GM12878 (cell line): ENCODE measurements at regions not wholly inside any gene's neighbourhood (a gene's known extent, or its start where the extent isn't known, plus 50 kb on each side); places are given as distances from the start of the nearest gene placed in this dataset.

Source experiments
- ATAC-seq: fragments of 200-7000 bp; cut with Tn5 transposase; 3 replicates; pipeline ENCODE4 v1.9.1; 2020; ENCODE audit warnings: mild to moderate bottlenecking, moderate library complexity
- BruUV-seq: library from RNA; stranded (reverse); fragments of 400-500 nt; replicated peaks from 2 replicates; lab custom pipeline; 2021; lab: Mats Ljungman, UMichigan
- CTCF ChIA-PET: fragments of 300-600 bp; sonication (Branson Sonifier 250); formaldehyde crosslinking; extraction: SDS; loops from one replicate; lab custom pipeline; 2021; ENCODE audit warnings: inconsistent platforms; lab: Yijun Ruan, JAX
- POLR2A ChIA-PET: fragments of 350-600 bp; formaldehyde crosslinking; extraction: SDS; loops from one replicate; lab custom pipeline; 2021; ENCODE audit warnings: inconsistent platforms; lab: Charles Lee
- RAD21 ChIA-PET: fragments of 300-600 bp; sonication (Branson Sonifier 250); formaldehyde crosslinking; loops from one replicate; lab custom pipeline; 2023; ENCODE audit warnings: antibody characterized with exemption; ENCODE audit not compliant: unreplicated experiment; lab: Charles Lee
- SMC1A ChIA-PET: fragments of 300-600 bp; sonication (Branson Sonifier 250); formaldehyde crosslinking; loops from one replicate; lab custom pipeline; 2023; ENCODE audit not compliant: unreplicated experiment, uncharacterized antibody; lab: Charles Lee
- DNase-seq: peaks from one replicate; pipeline ENCODE4 v3.0.0-alpha.2; 2011; ENCODE audit warnings: low read depth, low spot score
- FAIRE-seq: peaks from 3 replicates; lab custom pipeline; 2011; peaks lifted over from hg19 to GRCh38; lab: Jason Lieb, UNC
- H2AFZ ChIP-seq: 2 replicates; pipeline ENCODE4 v1.6.0; 2011; ENCODE audit warnings: low read depth, low read length, control low read depth; ENCODE audit not compliant: control insufficient read depth
- H3K27ac ChIP-seq: 2 replicates; pipeline ENCODE4 v1.5.1; 2011; ENCODE audit warnings: control low read depth; ENCODE audit not compliant: control insufficient read depth, insufficient read depth
- H3K27me3 ChIP-seq, 2 experiments: replicated peaks in 1 of 2; 2 replicates each; pipeline versions ENCODE4 v1.6.0 to v1.6.1; 2011; ENCODE audit warnings: low read length in 1 of 2; ENCODE audit not compliant: control insufficient read depth in 2 of 2, insufficient read depth in 2 of 2
- H3K36me3 ChIP-seq, 2 experiments: 2 replicates each; pipeline ENCODE4 v1.5.1; 2011; ENCODE audit warnings: low read length in 1 of 2; ENCODE audit not compliant: control insufficient read depth in 2 of 2, insufficient read depth in 2 of 2
- H3K4me1 ChIP-seq: 2 replicates; pipeline ENCODE4 v1.6.1; 2011; ENCODE audit warnings: mild to moderate bottlenecking, low read length, moderate library complexity, mixed read lengths; ENCODE audit not compliant: control insufficient read depth, insufficient read depth
- H3K4me2 ChIP-seq: 2 replicates; pipeline ENCODE4 v1.6.0; 2011; ENCODE audit warnings: control low read depth; ENCODE audit not compliant: control insufficient read depth, insufficient read depth
- H3K4me3 ChIP-seq: fragments of 200-600 bp; sonication (generic); 2 replicates; pipeline ENCODE4 v1.5.1; 2016
- H3K79me2 ChIP-seq: 2 replicates; pipeline ENCODE4 v1.6.0; 2011; ENCODE audit warnings: low read length; ENCODE audit not compliant: control insufficient read depth, insufficient read depth
- H3K9ac ChIP-seq: 2 replicates; pipeline ENCODE4 v1.8.0; 2011; ENCODE audit warnings: low read length, control low read depth, mixed read lengths; ENCODE audit not compliant: control insufficient read depth, insufficient read depth
- H3K9me3 ChIP-seq: replicated peaks from 3 replicates; pipeline ENCODE4 v1.5.1; 2011; ENCODE audit warnings: mild to moderate bottlenecking, low read length; ENCODE audit not compliant: control insufficient read depth, insufficient read depth
- H4K20me1 ChIP-seq: 2 replicates; pipeline ENCODE4 v1.6.0; 2011; ENCODE audit not compliant: control insufficient read depth, insufficient read depth
- FOS ChIP-seq: IDR thresholded peaks from 3 replicates; pipeline ENCODE4 v1.6.1; 2011; ENCODE audit warnings: borderline replicate concordance; ENCODE audit not compliant: insufficient read length; ENCODE audit errors: extremely low read depth
- SREBF2 ChIP-seq: IDR thresholded peaks from 2 replicates; pipeline ENCODE4 v1.6.1; 2012; ENCODE audit warnings: mild to moderate bottlenecking, low read length
- SRF ChIP-seq, 2 experiments: IDR thresholded peaks; 2 replicates each; pipeline ENCODE4 v1.6.1; 2011; ENCODE audit warnings: low read depth in 2 of 2, low read length in 2 of 2, mild to moderate bottlenecking in 1 of 2, moderate library complexity in 1 of 2
- WGBS: methylation state at CpG from one replicate; pipeline ENCODE4 v1.1.6; 2016; ENCODE audit warnings: low lambda C conversion rate; ENCODE audit not compliant: insufficient replicate concordance, insufficient coverage; ENCODE audit errors: missing lambda C conversion rate; 5-methylcytosine and 5-hydroxymethylcytosine counted together
- in situ Hi-C: fragments of 300-500 bp; cut with MboI; formaldehyde crosslinking; loops from 9 replicates; pipeline ENCODE4 v1.14.3; 2018; ENCODE audit warnings: mixed read lengths
- intact Hi-C: fragments of 100-400 bp; cut with micrococcal nuclease; formaldehyde crosslinking; loops from one replicate; pipeline ENCODE4 v1.14.2; 2022; ENCODE audit not compliant: unreplicated experiment
- TF ChIP-seq, protein P1 (sequence below): IDR thresholded peaks from 2 replicates; pipeline ENCODE4 v1.6.1; 2012; ENCODE audit warnings: mild to moderate bottlenecking, low read depth, low read length

DNA sequence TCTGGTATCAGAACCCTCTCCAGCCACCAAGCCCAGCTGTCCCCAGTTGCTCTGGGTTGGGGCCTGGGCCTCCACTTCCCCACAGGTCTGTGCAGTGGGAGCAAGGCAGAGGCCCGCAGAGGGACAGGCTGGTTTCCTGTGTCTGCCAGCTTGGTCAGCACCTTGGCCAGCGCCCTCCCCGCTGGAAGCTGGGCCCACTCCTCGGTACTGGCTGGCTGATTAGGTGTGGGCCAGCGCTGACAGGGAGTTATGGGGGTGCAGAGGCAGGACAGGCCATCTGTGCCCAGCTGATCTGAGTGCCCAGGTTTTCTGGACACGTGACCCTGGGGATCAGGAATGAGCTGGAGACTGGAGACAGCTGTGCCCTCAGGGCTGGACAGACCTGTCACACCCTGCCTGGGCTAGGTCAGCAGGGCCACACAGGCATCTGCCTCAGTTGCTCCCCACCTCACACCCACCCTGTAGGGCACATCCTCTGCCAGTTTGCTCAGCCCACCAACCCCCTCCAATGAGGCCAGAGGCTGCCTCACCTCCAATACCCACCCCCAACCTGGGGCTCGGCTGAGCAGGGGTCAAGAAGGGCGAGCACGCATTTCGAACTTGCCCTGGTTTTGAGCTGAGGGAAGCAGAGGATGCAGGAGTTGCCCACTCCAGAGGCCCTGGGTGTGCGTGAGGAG lies 175.3 kb downstream of the IGLL1 start:
- no peaks in the 10 kb centered on the region for H3K27me3 ChIP-seq
- intact Hi-C loops, result no loop called here
- no peak for FAIRE-seq
- ATAC-seq, result no peak
- in situ Hi-C loops, result no loop called here
- H3K4me2 ChIP-seq, result no peak overlapping the region
- no peaks in the 10 kb centered on the region for H4K20me1 ChIP-seq
- H3K4me1 ChIP-seq, result no peaks in the 10 kb centered on the region
- no peak overlapping the region for H3K27ac ChIP-seq
- 41% methylated on average over 11 of the region's 11 CpGs for WGBS
- no peak overlapping the region for H3K9ac ChIP-seq
- no peaks in the 10 kb centered on the region for H3K9me3 ChIP-seq
- H3K79me2 ChIP-seq, result no peaks in the 10 kb centered on the region
- ChIA-PET CTCF (interaction anchor here (1.5 kb wide), 1 partner anchor 19 kb away, joined by 3 read pairs; no protein-coding TSS in a partner anchor), SMC1A (no interaction called here), RAD21 (no interaction called here), POLR2A (interaction anchor here (0.5 kb wide), 1 partner anchor 210 kb away, joined by 3 read pairs; no protein-coding TSS in a partner anchor)
- no TSS peak for BruUV-seq
- no peak for TF ChIP-seq SREBF2
- TF ChIP-seq SRF (IDR thresholded peaks at IDR 0.05; ENCODE audit: low read depth in 2 of 2, low read length in 2 of 2), result no peak
- TF ChIP-seq, protein P1, sequence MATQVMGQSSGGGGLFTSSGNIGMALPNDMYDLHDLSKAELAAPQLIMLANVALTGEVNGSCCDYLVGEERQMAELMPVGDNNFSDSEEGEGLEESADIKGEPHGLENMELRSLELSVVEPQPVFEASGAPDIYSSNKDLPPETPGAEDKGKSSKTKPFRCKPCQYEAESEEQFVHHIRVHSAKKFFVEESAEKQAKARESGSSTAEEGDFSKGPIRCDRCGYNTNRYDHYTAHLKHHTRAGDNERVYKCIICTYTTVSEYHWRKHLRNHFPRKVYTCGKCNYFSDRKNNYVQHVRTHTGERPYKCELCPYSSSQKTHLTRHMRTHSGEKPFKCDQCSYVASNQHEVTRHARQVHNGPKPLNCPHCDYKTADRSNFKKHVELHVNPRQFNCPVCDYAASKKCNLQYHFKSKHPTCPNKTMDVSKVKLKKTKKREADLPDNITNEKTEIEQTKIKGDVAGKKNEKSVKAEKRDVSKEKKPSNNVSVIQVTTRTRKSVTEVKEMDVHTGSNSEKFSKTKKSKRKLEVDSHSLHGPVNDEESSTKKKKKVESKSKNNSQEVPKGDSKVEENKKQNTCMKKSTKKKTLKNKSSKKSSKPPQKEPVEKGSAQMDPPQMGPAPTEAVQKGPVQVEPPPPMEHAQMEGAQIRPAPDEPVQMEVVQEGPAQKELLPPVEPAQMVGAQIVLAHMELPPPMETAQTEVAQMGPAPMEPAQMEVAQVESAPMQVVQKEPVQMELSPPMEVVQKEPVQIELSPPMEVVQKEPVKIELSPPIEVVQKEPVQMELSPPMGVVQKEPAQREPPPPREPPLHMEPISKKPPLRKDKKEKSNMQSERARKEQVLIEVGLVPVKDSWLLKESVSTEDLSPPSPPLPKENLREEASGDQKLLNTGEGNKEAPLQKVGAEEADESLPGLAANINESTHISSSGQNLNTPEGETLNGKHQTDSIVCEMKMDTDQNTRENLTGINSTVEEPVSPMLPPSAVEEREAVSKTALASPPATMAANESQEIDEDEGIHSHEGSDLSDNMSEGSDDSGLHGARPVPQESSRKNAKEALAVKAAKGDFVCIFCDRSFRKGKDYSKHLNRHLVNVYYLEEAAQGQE, result peak; percentile 85
- TF ChIP-seq FOS, result no peak
- H2AFZ ChIP-seq, result no peak overlapping the region
- H3K36me3 ChIP-seq, result no peaks in the 10 kb centered on the region
- H3K4me3 ChIP-seq, result no peak overlapping the region
- DNase-seq, result no peak
